RWPE2 (cell line): ENCODE measurements at regions not wholly inside any gene's neighbourhood (a gene's known extent, or its start where the extent isn't known, plus 50 kb on each side); places are given as distances from the start of the nearest gene placed in this dataset.
A peak's percentile ranks its signal among the peaks of the same experiment; 100 is the strongest.

ENCODE experiments used
- ATAC-seq: fragments of 200-7000 bp; cut with Tn5 transposase; 3 replicates; pipeline ENCODE4 v1.9.1; 2021; ENCODE audit warnings: low read depth
- DNase-seq: peaks from one replicate; pipeline ENCODE4 v3.0.0-alpha.2; 2020; ENCODE audit warnings: low spot score
- H3K27ac ChIP-seq: fragments of 450-650 bp; 2 replicates; pipeline ENCODE4 v1.5.1; 2017; ENCODE audit warnings: mild to moderate bottlenecking; ENCODE audit not compliant: poor library complexity, severe bottlenecking
- H3K27me3 ChIP-seq: fragments of 250-450 bp; sonication (Bioruptor Pico); 2 replicates; pipeline ENCODE4 v1.5.1; 2021; ENCODE audit warnings: mild to moderate bottlenecking, moderate library complexity; ENCODE audit not compliant: insufficient read depth, poor library complexity, severe bottlenecking
- H3K36me3 ChIP-seq: fragments of 250-450 bp; sonication (Bioruptor Pico); 2 replicates; pipeline ENCODE4 v1.5.1; 2020; ENCODE audit warnings: low read depth, mild to moderate bottlenecking, moderate library complexity
- H3K4me1 ChIP-seq: fragments of 250-450 bp; sonication (Bioruptor Pico); 2 replicates; pipeline ENCODE4 v1.5.1; 2021; ENCODE audit warnings: mild to moderate bottlenecking, moderate library complexity; ENCODE audit not compliant: insufficient read depth, poor library complexity, severe bottlenecking
- H3K4me3 ChIP-seq: fragments of 250-450 bp; sonication (Bioruptor Pico); 2 replicates; pipeline ENCODE4 v1.5.1; 2021; ENCODE audit warnings: mild to moderate bottlenecking, moderate library complexity; ENCODE audit not compliant: severe bottlenecking
- H3K9me3 ChIP-seq: fragments of 250-450 bp; sonication (Bioruptor Pico); 2 replicates; pipeline ENCODE4 v1.5.1; 2021; ENCODE audit warnings: mild to moderate bottlenecking, moderate library complexity; ENCODE audit not compliant: severe bottlenecking
- TF ChIP-seq, protein P1 (sequence below): fragments of 450-650 bp; IDR thresholded peaks from one replicate; pipeline ENCODE4 v1.5.1; 2017; ENCODE audit warnings: mild to moderate bottlenecking, moderate library complexity; ENCODE audit not compliant: poor library complexity, severe bottlenecking

DNA sequence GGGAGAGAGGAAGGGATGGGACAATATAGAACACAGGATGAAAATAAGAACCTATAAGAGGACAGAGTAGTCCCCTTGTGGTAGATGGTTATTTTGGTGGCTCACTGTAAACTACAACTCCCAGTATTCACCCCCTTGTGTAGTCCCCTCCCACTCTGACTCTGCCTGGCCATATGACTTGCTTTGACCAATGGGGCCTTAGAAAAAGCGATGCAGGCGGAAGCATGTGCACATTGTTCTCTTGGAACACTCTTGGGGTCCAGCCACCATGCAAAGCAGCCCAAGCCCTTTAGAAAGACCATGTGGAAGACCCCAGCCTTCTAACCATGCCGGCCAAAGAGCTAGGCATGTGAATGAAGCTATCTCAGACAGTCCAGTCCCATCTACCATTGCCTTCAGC, 415.0 kb downstream of the BCOR start:
- no peak overlapping the region for H3K4me3 ChIP-seq
- no peaks in the 10 kb centered on the region for H3K36me3 ChIP-seq
- H3K27me3 ChIP-seq = no peaks in the 10 kb centered on the region
- no peaks in the 10 kb centered on the region for H3K4me1 ChIP-seq
- DNase-seq (no peak), ATAC-seq (no peak)
- no peaks in the 10 kb centered on the region for H3K9me3 ChIP-seq
- H3K27ac ChIP-seq = no peak overlapping the region
- TF ChIP-seq, protein P1, sequence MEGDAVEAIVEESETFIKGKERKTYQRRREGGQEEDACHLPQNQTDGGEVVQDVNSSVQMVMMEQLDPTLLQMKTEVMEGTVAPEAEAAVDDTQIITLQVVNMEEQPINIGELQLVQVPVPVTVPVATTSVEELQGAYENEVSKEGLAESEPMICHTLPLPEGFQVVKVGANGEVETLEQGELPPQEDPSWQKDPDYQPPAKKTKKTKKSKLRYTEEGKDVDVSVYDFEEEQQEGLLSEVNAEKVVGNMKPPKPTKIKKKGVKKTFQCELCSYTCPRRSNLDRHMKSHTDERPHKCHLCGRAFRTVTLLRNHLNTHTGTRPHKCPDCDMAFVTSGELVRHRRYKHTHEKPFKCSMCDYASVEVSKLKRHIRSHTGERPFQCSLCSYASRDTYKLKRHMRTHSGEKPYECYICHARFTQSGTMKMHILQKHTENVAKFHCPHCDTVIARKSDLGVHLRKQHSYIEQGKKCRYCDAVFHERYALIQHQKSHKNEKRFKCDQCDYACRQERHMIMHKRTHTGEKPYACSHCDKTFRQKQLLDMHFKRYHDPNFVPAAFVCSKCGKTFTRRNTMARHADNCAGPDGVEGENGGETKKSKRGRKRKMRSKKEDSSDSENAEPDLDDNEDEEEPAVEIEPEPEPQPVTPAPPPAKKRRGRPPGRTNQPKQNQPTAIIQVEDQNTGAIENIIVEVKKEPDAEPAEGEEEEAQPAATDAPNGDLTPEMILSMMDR = no peak

GRCh38 chrX:39688219-39688575, 409.6 kb downstream of the BCOR start:
- Histone ChIP-seq H3K27ac (no peak overlapping the region), H3K27me3 (no peaks in the 10 kb centered on the region), H3K4me1 (no peaks in the 10 kb centered on the region), H3K36me3 (no peaks in the 10 kb centered on the region), H3K9me3 (no peaks in the 10 kb centered on the region), H3K4me3 (peak overlapping the region; percentile 39)
- no peak for ATAC-seq
- no peak for DNase-seq
- TF ChIP-seq, protein P1 = no peak

- Histone ChIP-seq H3K27ac (no peak overlapping the region), H3K9me3 (no peaks in the 10 kb centered on the region), H3K27me3 (no peaks in the 10 kb centered on the region), H3K4me3 (peak overlapping the region; percentile 39), H3K36me3 (no peaks in the 10 kb centered on the region), H3K4me1 (no peaks in the 10 kb centered on the region)
- peak; percentile 85 for ATAC-seq
- TF ChIP-seq, protein P1 = no peak
- DNase-seq = no peak
Observed at GRCh38 chrX:39688576-39689375, 409.0 kb downstream of the BCOR start.

DNA sequence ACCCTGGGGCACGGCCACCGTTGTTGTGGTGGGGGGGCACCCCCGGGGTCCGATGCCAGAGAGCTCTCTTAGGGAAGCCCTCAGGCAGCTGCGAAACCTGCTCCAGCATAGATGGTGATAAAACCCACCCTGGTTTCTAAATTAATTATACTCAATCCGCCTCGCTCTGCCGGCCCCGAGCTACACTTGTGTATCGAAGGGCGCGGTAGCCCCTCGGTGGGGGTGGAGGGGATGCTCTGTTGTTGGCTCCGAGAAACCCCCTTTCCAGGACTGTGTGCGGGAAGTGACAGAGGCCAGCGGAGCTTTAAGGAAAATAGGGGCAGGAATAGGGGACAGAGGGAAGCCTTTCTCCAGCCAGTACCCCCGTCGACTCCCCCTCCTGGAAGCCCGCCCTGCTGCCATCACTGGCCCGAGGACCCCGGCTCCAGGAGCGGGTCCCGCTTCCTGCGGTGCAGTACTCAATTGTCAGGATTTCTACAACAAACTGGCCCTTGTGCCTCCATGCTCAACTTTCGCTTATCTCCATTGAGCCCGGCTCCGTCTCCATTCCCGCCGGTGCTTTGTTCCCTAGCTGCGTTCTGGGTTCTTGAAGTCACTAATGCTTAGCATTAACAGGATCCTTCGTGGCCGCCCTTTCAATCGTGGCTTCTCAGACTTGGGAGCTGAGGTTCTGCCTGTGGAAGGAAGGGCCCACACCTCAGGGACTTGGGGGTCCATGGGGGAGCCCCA, 408.2 kb downstream of the BCOR start:
- Histone ChIP-seq H3K36me3 (no peaks in the 10 kb centered on the region), H3K27ac (no peak overlapping the region), H3K4me1 (no peaks in the 10 kb centered on the region), H3K4me3 (peak overlapping the region; percentile 39), H3K27me3 (no peaks in the 10 kb centered on the region), H3K9me3 (no peaks in the 10 kb centered on the region)
- ATAC-seq (no peak), DNase-seq (no peak)
- TF ChIP-seq, protein P1 = no peak
